Fibroblast of lung (primary cell): ENCODE measurements at regions not wholly inside any gene's neighbourhood (a gene's known extent, or its start where the extent isn't known, plus 50 kb on each side); places are given as distances from the start of the nearest gene placed in this dataset.

Source experiments
- EZH2 ChIP-seq: IDR thresholded peaks from 2 replicates; pipeline ENCODE4 v1.5.1; 2012; ENCODE audit warnings: low read length, control low read depth, mild to moderate bottlenecking; ENCODE audit errors: missing control alignments
- TF ChIP-seq, protein P1 (sequence below), 2 donors: IDR thresholded peaks in 1 of 2; conservative IDR thresholded peaks in 1 of 2; 1 replicate in 1 of 2; 2 replicates in 1 of 2; pipeline ENCODE4 v1.5.1; 2011 to 2012; ENCODE audit warnings: low read length in 2 of 2, control low read depth in 1 of 2, inconsistent platforms in 1 of 2, low read depth in 1 of 2, mild to moderate bottlenecking in 1 of 2

DNA sequence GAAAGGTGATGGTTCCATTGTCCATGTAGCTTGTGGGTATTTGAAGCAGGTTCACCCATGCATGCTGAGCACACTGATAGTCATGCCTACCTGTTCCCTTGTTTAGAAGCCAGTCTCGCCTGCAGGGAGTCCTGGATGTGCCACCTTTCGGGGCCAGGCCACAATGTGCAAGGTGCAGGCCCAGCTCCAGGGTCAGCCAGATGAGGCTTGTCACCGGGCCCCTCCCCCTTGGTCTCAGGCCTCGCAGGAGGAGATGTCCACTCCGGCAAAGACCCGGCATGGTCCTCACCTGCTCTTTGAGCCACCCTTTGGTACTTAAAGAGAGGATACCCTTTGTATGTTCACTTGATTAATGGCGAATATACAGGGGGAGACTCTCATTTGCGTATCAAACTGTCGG lies 140.4 kb upstream of the RTL1 start:
- TF ChIP-seq, protein P1, sequence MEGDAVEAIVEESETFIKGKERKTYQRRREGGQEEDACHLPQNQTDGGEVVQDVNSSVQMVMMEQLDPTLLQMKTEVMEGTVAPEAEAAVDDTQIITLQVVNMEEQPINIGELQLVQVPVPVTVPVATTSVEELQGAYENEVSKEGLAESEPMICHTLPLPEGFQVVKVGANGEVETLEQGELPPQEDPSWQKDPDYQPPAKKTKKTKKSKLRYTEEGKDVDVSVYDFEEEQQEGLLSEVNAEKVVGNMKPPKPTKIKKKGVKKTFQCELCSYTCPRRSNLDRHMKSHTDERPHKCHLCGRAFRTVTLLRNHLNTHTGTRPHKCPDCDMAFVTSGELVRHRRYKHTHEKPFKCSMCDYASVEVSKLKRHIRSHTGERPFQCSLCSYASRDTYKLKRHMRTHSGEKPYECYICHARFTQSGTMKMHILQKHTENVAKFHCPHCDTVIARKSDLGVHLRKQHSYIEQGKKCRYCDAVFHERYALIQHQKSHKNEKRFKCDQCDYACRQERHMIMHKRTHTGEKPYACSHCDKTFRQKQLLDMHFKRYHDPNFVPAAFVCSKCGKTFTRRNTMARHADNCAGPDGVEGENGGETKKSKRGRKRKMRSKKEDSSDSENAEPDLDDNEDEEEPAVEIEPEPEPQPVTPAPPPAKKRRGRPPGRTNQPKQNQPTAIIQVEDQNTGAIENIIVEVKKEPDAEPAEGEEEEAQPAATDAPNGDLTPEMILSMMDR (conservative IDR thresholded peaks at IDR 0.05 in 1 of 2, IDR thresholded peaks at IDR 0.05 in 1 of 2; ENCODE audit: low read depth in 1 of 2, low read length in 2 of 2) = no peak
- no peak for TF ChIP-seq EZH2
